ENCODE measurements at regions not wholly inside any gene's neighbourhood (a gene's known extent, or its start where the extent isn't known, plus 50 kb on each side); places are given as distances from the start of the nearest gene placed in this dataset.

GRCh38 chr2:220044383-220044782, 417.0 kb downstream of the SLC4A3 start:
- H3K4me3 ChIP-seq = no peak overlapping the region
- no peaks in the 10 kb centered on the region for H3K36me3 ChIP-seq (replicated peaks in 1 of 2)
- intact Hi-C loops (cut with DNase I) = no loop called here
- no peak for DNase-seq
- H3K27ac ChIP-seq = no peak overlapping the region
- H3K9me3 ChIP-seq (replicated peaks in 1 of 3) = no peaks in the 10 kb centered on the region
- no peak for TF ChIP-seq CTCF (IDR thresholded peaks at IDR 0.05)
- no peak for TF ChIP-seq POLR2A (IDR thresholded peaks at IDR 0.05)
- no peaks in the 10 kb centered on the region for H3K4me1 ChIP-seq (replicated peaks in 1 of 2)
- H3K27me3 ChIP-seq = no peaks in the 10 kb centered on the region
- 20 to 39% (median 30%) methylated on average over 1 of the region's 1 CpG for WGBS, 4 donors

- no peak for DNase-seq
- Histone ChIP-seq H3K27me3 (no peaks in the 10 kb centered on the region), H3K4me3 (no peak overlapping the region), H3K27ac (no peak overlapping the region), H3K9me3 (replicated peaks in 1 of 3) (no peaks in the 10 kb centered on the region), H3K4me1 (replicated peaks in 1 of 2) (no peaks in the 10 kb centered on the region), H3K36me3 (replicated peaks in 1 of 2) (no peaks in the 10 kb centered on the region)
- 77 to 90% (median 84%) methylated on average over 2 of the region's 2 CpGs for WGBS, 4 donors
- intact Hi-C loops (cut with DNase I) = no loop called here
- TF ChIP-seq POLR2A (IDR thresholded peaks at IDR 0.05) (no peak), CTCF (IDR thresholded peaks at IDR 0.05) (no peak)
Observed at GRCh38 chr2:220046507-220046906, 419.1 kb downstream of the SLC4A3 start.

- no peaks in the 10 kb centered on the region for H3K4me1 ChIP-seq (replicated peaks in 1 of 2)
- TF ChIP-seq CTCF (IDR thresholded peaks at IDR 0.05) (no peak), POLR2A (IDR thresholded peaks at IDR 0.05) (no peak)
- no peaks in the 10 kb centered on the region for H3K9me3 ChIP-seq (replicated peaks in 1 of 3)
- no peaks in the 10 kb centered on the region for H3K36me3 ChIP-seq (replicated peaks in 1 of 2)
- whole genome bisulfite sequencing, 4 donors = 56 to 86% (median 80%) methylated on average over 3 of the region's 3 CpGs
- H3K27me3 ChIP-seq = no peaks in the 10 kb centered on the region
- no peak overlapping the region for H3K4me3 ChIP-seq
- no peak overlapping the region for H3K27ac ChIP-seq
- no peak for DNase-seq
- intact Hi-C loops (cut with DNase I) = no loop called here
Observed at GRCh38 chr2:220051716-220052115, 424.3 kb downstream of the SLC4A3 start.

- Histone ChIP-seq H3K4me1 (replicated peaks in 1 of 2) (no peaks in the 10 kb centered on the region), H3K9me3 (replicated peaks in 1 of 3) (no peaks in the 10 kb centered on the region), H3K27ac (no peak overlapping the region), H3K27me3 (no peaks in the 10 kb centered on the region), H3K36me3 (replicated peaks in 1 of 2) (no peaks in the 10 kb centered on the region), H3K4me3 (no peak overlapping the region)
- TF ChIP-seq CTCF (IDR thresholded peaks at IDR 0.05) = no peak
- TF ChIP-seq POLR2A (IDR thresholded peaks at IDR 0.05) = no peak
- no peak for DNase-seq
- intact Hi-C loops (cut with DNase I) = no loop called here
Observed at GRCh38 chr2:220053919-220054318, 426.5 kb downstream of the SLC4A3 start.
